Panc1 (cell line): ENCODE measurements at regions not wholly inside any gene's neighbourhood (a gene's known extent, or its start where the extent isn't known, plus 50 kb on each side); places are given as distances from the start of the nearest gene placed in this dataset.

ENCODE experiments used
- ATAC-seq: fragments of 200-7000 bp; cut with Tn5 transposase; 2 replicates; pipeline ENCODE4 v1.9.1; 2020; ENCODE audit warnings: mild to moderate bottlenecking, moderate library complexity
- BruUV-seq: library from RNA; stranded (reverse); fragments of 400-500 nt; replicated peaks from 2 replicates; lab custom pipeline; 2021; lab: Mats Ljungman, UMichigan
- CTCF ChIA-PET: fragments of 300-600 bp; sonication (Branson Sonifier 250); formaldehyde crosslinking; loops from one replicate; lab custom pipeline; 2022; ENCODE audit warnings: antibody characterized with exemption; lab: Charles Lee
- POLR2A ChIA-PET: fragments of 300-600 bp; sonication (Branson Sonifier 250); formaldehyde crosslinking; loops from one replicate; lab custom pipeline; 2022; ENCODE audit warnings: antibody characterized with exemption; lab: Charles Lee
- DNase-seq: peaks from one replicate; pipeline ENCODE4 v3.0.0-alpha.2; 2010; ENCODE audit warnings: low read depth, low spot score
- H3K27ac ChIP-seq: 2 replicates; pipeline ENCODE4 v1.5.1; 2011; ENCODE audit warnings: mild to moderate bottlenecking, low read length, inconsistent platforms
- H3K27me3 ChIP-seq: fragments of 200-500 bp; sonication (Bioruptor generic); 2 replicates; pipeline ENCODE4 v1.6.0; 2014; ENCODE audit warnings: low read length, inconsistent platforms; ENCODE audit not compliant: control insufficient read depth, insufficient read depth
- H3K36me3 ChIP-seq: fragments of 200-500 bp; sonication (Bioruptor generic); 2 replicates; pipeline ENCODE4 v1.5.1; 2014; ENCODE audit warnings: inconsistent platforms, mild to moderate bottlenecking, low read length, moderate library complexity; ENCODE audit not compliant: control insufficient read depth, insufficient read depth
- H3K4me1 ChIP-seq: 2 replicates; pipeline ENCODE4 v1.5.1; 2011; ENCODE audit warnings: inconsistent platforms, mild to moderate bottlenecking, low read length, moderate library complexity; ENCODE audit not compliant: control insufficient read depth, insufficient read depth
- H3K4me3 ChIP-seq, 2 experiments: 2 replicates each; pipeline ENCODE4 v1.5.1; 2011 to 2012; ENCODE audit warnings: low read depth in 2 of 2, low read length in 2 of 2, mild to moderate bottlenecking in 2 of 2, inconsistent platforms in 1 of 2, moderate library complexity in 1 of 2
- H3K9me3 ChIP-seq: fragments of 200-500 bp; sonication (Bioruptor generic); 2 replicates; pipeline ENCODE4 v1.5.1; 2014; ENCODE audit warnings: low read depth, mild to moderate bottlenecking, inconsistent platforms, low read length, moderate library complexity; ENCODE audit not compliant: control insufficient read depth, insufficient read depth
- CTCF ChIP-seq: fragments of 450-650 bp; IDR thresholded peaks from 2 replicates; pipeline ENCODE4 v1.5.1; 2017; ENCODE audit warnings: mild to moderate bottlenecking
- POLR2AphosphoS5 ChIP-seq: IDR thresholded peaks from 2 replicates; pipeline ENCODE4 v1.6.1; 2012; ENCODE audit warnings: mild to moderate bottlenecking, low read depth, low read length, moderate library complexity
- REST ChIP-seq, 2 experiments: IDR thresholded peaks; 2 replicates each; pipeline ENCODE4 v1.6.1; 2011 to 2012; ENCODE audit warnings: low read depth in 2 of 2, control low read depth in 1 of 2, low read length in 1 of 2, mild to moderate bottlenecking in 1 of 2, moderate library complexity in 1 of 2; ENCODE audit not compliant: insufficient read depth in 1 of 2
- SIN3A ChIP-seq: IDR thresholded peaks from 2 replicates; pipeline ENCODE4 v1.6.1; 2012; ENCODE audit warnings: low read depth, mild to moderate bottlenecking, low read length, moderate library complexity, borderline replicate concordance; ENCODE audit not compliant: insufficient read depth
- TCF7L2 ChIP-seq: IDR thresholded peaks from 2 replicates; pipeline ENCODE4 v1.6.1; 2011; ENCODE audit warnings: mild to moderate bottlenecking, low read depth, low read length, inconsistent platforms
- in situ Hi-C: cut with HindIII; loops from 2 replicates; pipeline ENCODE4 v1.10.0; 2016; ENCODE audit warnings: low sequenced_read_pairs, low pct_unique_long_range_greater_than_20kb
- intact Hi-C: fragments of 100-400 bp; cut with micrococcal nuclease; formaldehyde crosslinking; loops from one replicate; pipeline ENCODE4 v1.10.0; 2022; ENCODE audit not compliant: unreplicated experiment

GRCh38 chr6:71410164-71410566, 121.6 kb downstream of the OGFRL1 start:
- no peak; the same call in 1 of the 2 replicates for TF ChIP-seq POLR2AphosphoS5
- TF ChIP-seq REST (IDR thresholded peaks at IDR 0.05; ENCODE audit: insufficient read depth in 1 of 2, low read depth in 2 of 2, low read length in 1 of 2) = no peak
- intact Hi-C loops = no loop called here
- in situ Hi-C loops = no loop called here
- DNase-seq = peak; percentile 87
- ChIA-PET POLR2A (no interaction called here), CTCF (no interaction called here)
- Histone ChIP-seq H3K9me3 (no peaks in the 10 kb centered on the region), H3K36me3 (peaks cover 22% of the 10 kb centered on the region; the same call in 1 of the 2 replicates), H3K4me3 (no peak overlapping the region; a peak in 1 of 4 replicates), H3K27ac (peak overlapping the region; percentile 100), H3K27me3 (no peaks in the 10 kb centered on the region), H3K4me1 (peaks cover 98% of the 10 kb centered on the region)
- no TSS peak for BruUV-seq
- peak; percentile 43 for ATAC-seq

GRCh38 chr6:71410681-71411080, 122.1 kb downstream of the OGFRL1 start:
- in situ Hi-C loops = no loop called here
- POLR2A ChIA-PET = no interaction called here

More at GRCh38 chr6:71410681-71411080, 122.1 kb downstream of the OGFRL1 start:
- Histone ChIP-seq H3K9me3 (no peaks in the 10 kb centered on the region), H3K4me1 (peaks cover 98% of the 10 kb centered on the region), H3K4me3 (peak overlapping the region in 1 of 2 experiments; percentile 34; a peak in 1 of 4 replicates), H3K27me3 (no peaks in the 10 kb centered on the region), H3K36me3 (peaks cover 27% of the 10 kb centered on the region; the same call in 1 of the 2 replicates), H3K27ac (peak overlapping the region; percentile 100)
- DNase-seq = no peak
- no peak for ATAC-seq
- intact Hi-C loops = no loop called here
- no TSS peak for BruUV-seq
- TF ChIP-seq REST (IDR thresholded peaks at IDR 0.05; ENCODE audit: insufficient read depth in 1 of 2, low read depth in 2 of 2, low read length in 1 of 2) = no peak
- TF ChIP-seq TCF7L2 = no peak
- TF ChIP-seq CTCF = no peak
- TF ChIP-seq SIN3A = no peak
- TF ChIP-seq POLR2AphosphoS5 = no peak
- CTCF ChIA-PET = no interaction called here
